Astrocyte (in vitro differentiated cells and primary cell): ENCODE measurements at regions not wholly inside any gene's neighbourhood (a gene's known extent, or its start where the extent isn't known, plus 50 kb on each side); places are given as distances from the start of the nearest gene placed in this dataset.

ENCODE experiments used
- DNase-seq: peaks from one replicate; pipeline ENCODE4 v3.0.0-alpha.2; 2010; ENCODE audit warnings: low read depth
- FAIRE-seq: peaks from 2 replicates; lab custom pipeline; 2011; peaks lifted over from hg19 to GRCh38; lab: Jason Lieb, UNC
- H2AFZ ChIP-seq: 2 replicates; pipeline ENCODE4 v1.6.0; 2012; ENCODE audit warnings: low read depth, low read length, inconsistent platforms
- H3K27ac ChIP-seq: 2 replicates; pipeline ENCODE4 v1.5.1; 2011; ENCODE audit warnings: low read depth, low read length, inconsistent platforms
- H3K27me3 ChIP-seq: 2 replicates; pipeline ENCODE4 v1.6.0; 2011; ENCODE audit warnings: low read length, inconsistent platforms; ENCODE audit not compliant: insufficient read depth
- H3K36me3 ChIP-seq: 2 replicates; pipeline ENCODE4 v1.5.1; 2011; ENCODE audit warnings: low read length, inconsistent platforms; ENCODE audit not compliant: insufficient read depth
- H3K4me1 ChIP-seq: 2 replicates; pipeline ENCODE4 v1.5.1; 2011; ENCODE audit warnings: low read length, inconsistent platforms; ENCODE audit not compliant: insufficient read depth
- H3K4me2 ChIP-seq: 2 replicates; pipeline ENCODE4 v1.6.0; 2012; ENCODE audit warnings: low read length, inconsistent platforms
- H3K4me3 ChIP-seq: 2 replicates; pipeline ENCODE4 v1.5.1; 2011; ENCODE audit warnings: low read depth, mild to moderate bottlenecking, low read length, inconsistent platforms; ENCODE audit not compliant: insufficient read depth
- H3K79me2 ChIP-seq: 2 replicates; pipeline ENCODE4 v1.6.0; 2012; ENCODE audit warnings: mild to moderate bottlenecking, low read length, inconsistent platforms; ENCODE audit not compliant: insufficient read depth
- H3K9ac ChIP-seq: 2 replicates; pipeline ENCODE4 v1.6.0; 2012; ENCODE audit warnings: mild to moderate bottlenecking, low read length, inconsistent platforms
- H3K9me3 ChIP-seq: 2 replicates; pipeline ENCODE4 v1.5.1; 2012; ENCODE audit warnings: low read depth, mild to moderate bottlenecking, low read length, inconsistent platforms; ENCODE audit not compliant: insufficient read depth
- H4K20me1 ChIP-seq: 2 replicates; pipeline ENCODE4 v1.6.0; 2012; ENCODE audit warnings: low read length, inconsistent platforms; ENCODE audit not compliant: insufficient read depth
- H3K27ac Mint-ChIP-seq: one replicate; pipeline ENCODE4 v1.8.0; 2021; ENCODE audit warnings: mild to moderate bottlenecking, mixed read lengths; ENCODE audit not compliant: unreplicated experiment
- H3K27me3 Mint-ChIP-seq: one replicate; pipeline ENCODE4 v1.8.0; 2021; ENCODE audit warnings: low read depth, mixed read lengths; ENCODE audit not compliant: unreplicated experiment
- H3K36me3 Mint-ChIP-seq: one replicate; pipeline ENCODE4 v1.8.0; 2021; ENCODE audit warnings: low read depth, mixed read lengths; ENCODE audit not compliant: unreplicated experiment
- H3K4me1 Mint-ChIP-seq: one replicate; pipeline ENCODE4 v1.8.0; 2021; ENCODE audit warnings: low read depth, mixed read lengths; ENCODE audit not compliant: unreplicated experiment
- H3K4me3 Mint-ChIP-seq: one replicate; pipeline ENCODE4 v1.8.0; 2021; ENCODE audit warnings: mild to moderate bottlenecking, moderate library complexity, mixed read lengths; ENCODE audit not compliant: unreplicated experiment
- H3K9me3 Mint-ChIP-seq: one replicate; pipeline ENCODE4 v1.8.0; 2021; ENCODE audit warnings: mild to moderate bottlenecking, mixed read lengths; ENCODE audit not compliant: unreplicated experiment
- EZH2 ChIP-seq: IDR thresholded peaks from 2 replicates; pipeline ENCODE4 v1.6.1; 2012; ENCODE audit warnings: mild to moderate bottlenecking, low read length, inconsistent platforms; ENCODE audit not compliant: insufficient read depth
- TF ChIP-seq, protein P1 (sequence below): IDR thresholded peaks from 2 replicates; pipeline ENCODE4 v1.5.1; 2011; ENCODE audit warnings: low read depth, mild to moderate bottlenecking, inconsistent platforms, low read length, moderate library complexity; ENCODE audit not compliant: insufficient read depth

DNA sequence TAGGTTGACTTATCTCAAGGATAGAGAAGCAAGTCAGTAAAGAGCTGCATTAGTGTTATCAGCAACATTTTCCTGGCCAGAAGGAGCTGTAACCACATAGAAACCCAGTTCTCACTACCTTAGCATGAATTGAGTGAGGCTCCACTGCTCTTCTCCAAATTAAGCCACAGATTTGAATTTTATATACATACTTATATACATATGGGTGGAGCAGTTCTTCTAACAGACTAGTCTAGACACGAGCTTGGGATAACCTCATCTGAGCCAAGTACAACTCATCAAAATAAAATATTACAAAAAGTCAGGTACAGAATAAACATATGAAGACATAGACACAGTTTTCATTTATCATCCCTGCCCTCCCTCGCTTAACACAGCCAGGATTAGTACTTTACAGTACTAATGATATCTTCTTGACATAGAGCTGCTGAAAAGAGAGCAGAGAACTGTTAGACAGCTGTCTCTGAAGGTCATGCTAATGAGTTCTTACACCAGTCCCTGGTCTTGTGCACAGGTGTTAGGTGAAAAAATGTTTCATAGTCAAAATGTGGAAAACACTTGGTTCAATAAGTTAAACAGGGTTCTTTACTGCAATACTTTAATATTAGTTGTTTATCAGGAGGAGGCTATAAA lies 147.4 kb upstream of the HTR1E start:
- Mint-ChIP-seq H3K27ac (no peak overlapping the region), H3K27me3 (peaks cover under 1% of the 10 kb centered on the region), H3K36me3 (no peaks in the 10 kb centered on the region), H3K4me3 (no peak overlapping the region), H3K4me1 (no peaks in the 10 kb centered on the region), H3K9me3 (peaks cover 6% of the 10 kb centered on the region)
- Histone ChIP-seq H4K20me1 (no peaks in the 10 kb centered on the region), H3K79me2 (no peaks in the 10 kb centered on the region), H3K4me2 (no peak overlapping the region), H3K9ac (no peak overlapping the region), H3K4me3 (no peak overlapping the region), H3K27ac (no peak overlapping the region), H3K36me3 (no peaks in the 10 kb centered on the region), H3K27me3 (no peaks in the 10 kb centered on the region), H2AFZ (no peak overlapping the region), H3K9me3 (no peaks in the 10 kb centered on the region), H3K4me1 (no peaks in the 10 kb centered on the region)
- DNase-seq (no peak), FAIRE-seq (no peak)
- TF ChIP-seq, protein P1, sequence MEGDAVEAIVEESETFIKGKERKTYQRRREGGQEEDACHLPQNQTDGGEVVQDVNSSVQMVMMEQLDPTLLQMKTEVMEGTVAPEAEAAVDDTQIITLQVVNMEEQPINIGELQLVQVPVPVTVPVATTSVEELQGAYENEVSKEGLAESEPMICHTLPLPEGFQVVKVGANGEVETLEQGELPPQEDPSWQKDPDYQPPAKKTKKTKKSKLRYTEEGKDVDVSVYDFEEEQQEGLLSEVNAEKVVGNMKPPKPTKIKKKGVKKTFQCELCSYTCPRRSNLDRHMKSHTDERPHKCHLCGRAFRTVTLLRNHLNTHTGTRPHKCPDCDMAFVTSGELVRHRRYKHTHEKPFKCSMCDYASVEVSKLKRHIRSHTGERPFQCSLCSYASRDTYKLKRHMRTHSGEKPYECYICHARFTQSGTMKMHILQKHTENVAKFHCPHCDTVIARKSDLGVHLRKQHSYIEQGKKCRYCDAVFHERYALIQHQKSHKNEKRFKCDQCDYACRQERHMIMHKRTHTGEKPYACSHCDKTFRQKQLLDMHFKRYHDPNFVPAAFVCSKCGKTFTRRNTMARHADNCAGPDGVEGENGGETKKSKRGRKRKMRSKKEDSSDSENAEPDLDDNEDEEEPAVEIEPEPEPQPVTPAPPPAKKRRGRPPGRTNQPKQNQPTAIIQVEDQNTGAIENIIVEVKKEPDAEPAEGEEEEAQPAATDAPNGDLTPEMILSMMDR: no peak
- TF ChIP-seq EZH2: no peak

DNA sequence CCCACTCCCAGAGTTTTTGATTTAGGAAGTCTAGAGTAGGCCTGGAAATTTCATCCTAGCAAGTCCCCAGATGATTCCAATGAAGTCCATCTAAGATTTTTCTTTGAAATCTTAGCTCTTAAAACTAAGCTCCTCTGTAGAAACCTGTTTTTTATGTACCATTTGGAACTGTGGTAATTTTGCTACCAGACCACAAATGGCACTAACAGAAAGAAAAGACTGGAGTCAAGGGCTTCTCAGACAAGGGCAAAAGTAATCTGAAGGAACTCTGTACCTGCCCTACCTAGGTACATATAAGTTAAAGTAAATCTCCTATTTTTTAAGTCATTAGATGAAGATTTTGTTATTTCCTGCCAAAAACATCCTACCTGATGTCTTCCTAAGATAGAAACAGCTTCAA lies 155.0 kb upstream of the HTR1E start:
- H3K27ac Mint-ChIP-seq: no peak overlapping the region
- no peaks in the 10 kb centered on the region for H3K4me1 Mint-ChIP-seq
- no peaks in the 10 kb centered on the region for H3K36me3 ChIP-seq
- no peak overlapping the region for H3K27ac ChIP-seq
- H3K79me2 ChIP-seq: no peaks in the 10 kb centered on the region
- no peak overlapping the region for H2AFZ ChIP-seq
- H3K4me1 ChIP-seq: no peaks in the 10 kb centered on the region
- no peaks in the 10 kb centered on the region for H3K9me3 Mint-ChIP-seq
- no peak for TF ChIP-seq EZH2
- TF ChIP-seq, protein P1: no peak
- no peak overlapping the region for H3K4me3 Mint-ChIP-seq
- no peak for DNase-seq
- H3K27me3 ChIP-seq: no peaks in the 10 kb centered on the region
- FAIRE-seq: no peak
- H3K4me2 ChIP-seq: no peak overlapping the region
- no peaks in the 10 kb centered on the region for H4K20me1 ChIP-seq
- H3K4me3 ChIP-seq: no peak overlapping the region
- H3K36me3 Mint-ChIP-seq: no peaks in the 10 kb centered on the region
- peaks cover 1% of the 10 kb centered on the region for H3K27me3 Mint-ChIP-seq
- H3K9me3 ChIP-seq: no peaks in the 10 kb centered on the region
- no peak overlapping the region for H3K9ac ChIP-seq

DNA sequence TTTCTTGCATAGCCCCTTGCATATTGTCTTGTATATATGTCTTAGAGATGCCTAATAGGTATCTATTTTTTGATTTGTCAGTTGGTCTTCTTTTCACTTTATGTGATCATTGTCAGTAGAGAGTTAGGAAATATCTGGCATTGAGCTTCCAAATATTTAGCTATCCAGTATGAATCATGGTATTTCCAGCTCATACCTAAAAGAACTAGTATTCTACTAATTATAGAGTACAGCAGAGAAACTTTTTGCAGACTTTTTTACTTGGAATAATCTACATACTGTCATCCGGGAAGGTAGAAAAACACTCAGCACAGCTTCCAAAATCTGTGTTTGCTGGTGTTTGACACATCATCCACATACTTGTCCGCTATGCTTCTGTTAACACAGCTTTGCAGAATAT lies 156.4 kb upstream of the HTR1E start:
- H3K27ac Mint-ChIP-seq: no peak overlapping the region
- H2AFZ ChIP-seq: no peak overlapping the region
- H3K27ac ChIP-seq: no peak overlapping the region
- no peak for FAIRE-seq
- no peaks in the 10 kb centered on the region for H3K4me1 Mint-ChIP-seq
- TF ChIP-seq, protein P1: no peak
- no peak for TF ChIP-seq EZH2
- H3K9ac ChIP-seq: no peak overlapping the region
- no peaks in the 10 kb centered on the region for H3K79me2 ChIP-seq
- H3K9me3 ChIP-seq: no peaks in the 10 kb centered on the region
- H3K4me1 ChIP-seq: no peaks in the 10 kb centered on the region
- DNase-seq: no peak
- no peak overlapping the region for H3K4me3 ChIP-seq
- no peaks in the 10 kb centered on the region for H3K36me3 Mint-ChIP-seq
- H4K20me1 ChIP-seq: no peaks in the 10 kb centered on the region
- no peaks in the 10 kb centered on the region for H3K27me3 ChIP-seq
- no peaks in the 10 kb centered on the region for H3K36me3 ChIP-seq
- H3K27me3 Mint-ChIP-seq: peaks cover 1% of the 10 kb centered on the region
- no peak overlapping the region for H3K4me3 Mint-ChIP-seq
- no peaks in the 10 kb centered on the region for H3K9me3 Mint-ChIP-seq
- no peak overlapping the region for H3K4me2 ChIP-seq
